HG02798 (cell line): ENCODE measurements at regions not wholly inside any gene's neighbourhood (a gene's known extent, or its start where the extent isn't known, plus 50 kb on each side); places are given as distances from the start of the nearest gene placed in this dataset.

Experiments used
- ATAC-seq: cut with Tn5 transposase; IDR thresholded peaks from one replicate; pipeline ENCODE4 v1.9.1; 2021; ENCODE audit warnings: mild to moderate bottlenecking; ENCODE audit not compliant: unreplicated experiment, poor library complexity

- ATAC-seq = no peak
Observed at GRCh38 chr10:43749145-43749576, 100.5 kb upstream of the ZNF32 start.

- no peak for ATAC-seq
Observed at GRCh38 chr10:43748560-43748959, 99.9 kb upstream of the ZNF32 start.

GRCh38 chr10:43746906-43747305 lies 98.2 kb upstream of the ZNF32 start:
- no peak for ATAC-seq

- no peak for ATAC-seq
Observed at GRCh38 chr10:43739161-43739560, 90.5 kb upstream of the ZNF32 start.

GRCh38 chr10:43737003-43737402 lies 88.3 kb upstream of the ZNF32 start:
- no peak for ATAC-seq

- ATAC-seq = no peak
Observed at GRCh38 chr10:43735907-43736306, 87.2 kb upstream of the ZNF32 start.

- no peak for ATAC-seq
Observed at GRCh38 chr10:43734716-43735115, 86.0 kb upstream of the ZNF32 start.

GRCh38 chr10:43731486-43731885 lies 82.8 kb upstream of the ZNF32 start:
- ATAC-seq = no peak

GRCh38 chr10:43728425-43728824 lies 79.7 kb upstream of the ZNF32 start:
- ATAC-seq = no peak

- ATAC-seq = no peak
Observed at GRCh38 chr10:43727935-43728334, 79.3 kb upstream of the ZNF32 start.

GRCh38 chr10:43715334-43715733 lies 66.7 kb upstream of the ZNF32 start:
- no peak for ATAC-seq

- ATAC-seq = no peak
Observed at GRCh38 chr10:43712821-43713584, 64.3 kb upstream of the ZNF32 start.

- ATAC-seq = no peak
Observed at GRCh38 chr10:43710772-43711471, 62.2 kb upstream of the ZNF32 start.

- no peak for ATAC-seq
Observed at GRCh38 chr10:43708262-43708661, 59.6 kb upstream of the ZNF32 start.

GRCh38 chr10:43707770-43708169 lies 59.1 kb upstream of the ZNF32 start:
- no peak for ATAC-seq

- ATAC-seq = no peak
Observed at GRCh38 chr10:43706166-43706565, 57.5 kb upstream of the ZNF32 start.

- ATAC-seq = no peak
Observed at GRCh38 chr10:43703286-43703685, 54.6 kb upstream of the ZNF32 start.

- ATAC-seq = no peak
Observed at GRCh38 chr10:43702936-43703281, 54.2 kb upstream of the ZNF32 start.

GRCh38 chr10:43702213-43702935 lies 53.7 kb upstream of the ZNF32 start:
- no peak for ATAC-seq

- no peak for ATAC-seq
Observed at GRCh38 chr10:43701295-43701694, 52.6 kb upstream of the ZNF32 start.

GRCh38 chr10:43700306-43700705 lies 51.6 kb upstream of the ZNF32 start:
- ATAC-seq = no peak
